ENCODE measurements at regions not wholly inside any gene's neighbourhood (a gene's known extent, or its start where the extent isn't known, plus 50 kb on each side); places are given as distances from the start of the nearest gene placed in this dataset.
"Not testable (repeated sequence)": the region's sequence is repeated elsewhere in the genome, so short reads cannot be mapped to it uniquely, and the experiment has no call there.

- not testable (repeated sequence) for TF ChIP-seq NFRKB (IDR thresholded peaks at IDR 0.05); CTBP1 (IDR thresholded peaks at IDR 0.05; ENCODE audit: borderline replicate concordance); SP1 (IDR thresholded peaks at IDR 0.05); BHLHE40 (IDR thresholded peaks at IDR 0.05; ENCODE audit: borderline replicate concordance); HDGF (IDR thresholded peaks at IDR 0.05; ENCODE audit: borderline replicate concordance); FOXA1 (IDR thresholded peaks at IDR 0.05); SUZ12 (IDR thresholded peaks at IDR 0.05); FOXK2 (IDR thresholded peaks at IDR 0.05); LEF1 (IDR thresholded peaks at IDR 0.05; ENCODE audit: borderline replicate concordance); ARNT (IDR thresholded peaks at IDR 0.05); ELF4 (IDR thresholded peaks at IDR 0.05); FOXM1 (IDR thresholded peaks at IDR 0.05; ENCODE audit: borderline replicate concordance); TARDBP (IDR thresholded peaks at IDR 0.05)
Observed at GRCh38 chr17:30726310-30726709, 98.2 kb downstream of the CRLF3 start.
